HEK293 (cell line): ENCODE measurements at regions not wholly inside any gene's neighbourhood (a gene's known extent, or its start where the extent isn't known, plus 50 kb on each side); places are given as distances from the start of the nearest gene placed in this dataset.

Source experiments
- CTCF ChIA-PET: fragments of 350-600 bp; formaldehyde crosslinking; extraction: SDS; loops from one replicate; lab custom pipeline; 2021; ENCODE audit warnings: antibody characterized with exemption; lab: Yijun Ruan, JAX
- POLR2A ChIA-PET: fragments of 300-600 bp; formaldehyde crosslinking; extraction: SDS; loops from one replicate; lab custom pipeline; 2020; ENCODE audit warnings: antibody characterized with exemption, inconsistent platforms; lab: Yijun Ruan, JAX
- H3K27ac ChIP-seq: fragments of 200-500 bp; sonication (Bioruptor generic); 2 replicates; pipeline ENCODE4 v1.5.1; 2014; ENCODE audit warnings: low read depth, low read length, control low read depth, inconsistent platforms; ENCODE audit errors: extremely low read depth
- H3K36me3 ChIP-seq, 2 experiments: fragments of 200-500 bp in 1 of 2; sonication (Bioruptor generic) in 1 of 2; 1 replicate in 1 of 2; 2 replicates in 1 of 2; pipeline ENCODE4 v1.5.1; 2014 to 2017; ENCODE audit warnings: inconsistent platforms in 2 of 2, low read length in 2 of 2; ENCODE audit not compliant: control insufficient read depth in 2 of 2, insufficient read depth in 1 of 2
- H3K4me1 ChIP-seq: fragments of 200-500 bp; sonication (Bioruptor generic); 2 replicates; pipeline ENCODE4 v1.5.1; 2014; ENCODE audit warnings: mild to moderate bottlenecking, low read length, inconsistent platforms; ENCODE audit not compliant: control insufficient read depth, insufficient read depth
- H3K4me3 ChIP-seq: 2 replicates; pipeline ENCODE4 v1.5.1; 2011; ENCODE audit warnings: low read depth, mild to moderate bottlenecking, control low read depth, low read length, moderate library complexity
- H3K9me3 ChIP-seq: fragments of 200-500 bp; sonication (Bioruptor generic); 2 replicates; pipeline ENCODE4 v1.5.1; 2014; ENCODE audit warnings: low read depth, low read length, inconsistent platforms; ENCODE audit not compliant: control insufficient read depth, insufficient read depth
- BCL6B ChIP-seq: fragments of 450-650 bp; formaldehyde crosslinking; IDR thresholded peaks from 2 replicates; pipeline ENCODE4 v1.5.1; 2017; ENCODE audit warnings: missing biosample characterization, missing genetic modification characterization
- HIC1 ChIP-seq: fragments of 450-650 bp; formaldehyde crosslinking; IDR thresholded peaks from 2 replicates; pipeline ENCODE4 v1.5.1; 2016; ENCODE audit warnings: missing biosample characterization, missing genetic modification characterization
- HOXC10 ChIP-seq: sonication (generic); formaldehyde crosslinking; IDR thresholded peaks from 2 replicates; pipeline ENCODE4 v1.8.1; 2023; ENCODE audit warnings: mild to moderate bottlenecking, missing genetic modification reagents
- KLF10 ChIP-seq: fragments of 450-650 bp; IDR thresholded peaks from 2 replicates; pipeline ENCODE4 v1.5.1; 2018; ENCODE audit warnings: missing biosample characterization, mild to moderate bottlenecking, missing genetic modification characterization
- PRDM2 ChIP-seq: fragments of 450-650 bp; formaldehyde crosslinking; IDR thresholded peaks from 2 replicates; pipeline ENCODE4 v1.5.1; 2016; ENCODE audit warnings: missing biosample characterization, missing genetic modification characterization, borderline replicate concordance
- PRDM6 ChIP-seq: fragments of 450-650 bp; formaldehyde crosslinking; IDR thresholded peaks from 2 replicates; pipeline ENCODE4 v1.5.1; 2017; ENCODE audit warnings: missing biosample characterization, missing genetic modification characterization
- SCRT1 ChIP-seq: fragments of 450-650 bp; formaldehyde crosslinking; IDR thresholded peaks from 2 replicates; pipeline ENCODE4 v1.5.1; 2016; ENCODE audit warnings: missing biosample characterization, missing genetic modification characterization, borderline replicate concordance
- ZBTB8A ChIP-seq: fragments of 450-650 bp; formaldehyde crosslinking; IDR thresholded peaks from 2 replicates; pipeline ENCODE4 v1.5.1; 2016; ENCODE audit warnings: missing biosample characterization, missing genetic modification characterization
- ZNF138 ChIP-seq: fragments of 450-650 bp; formaldehyde crosslinking; IDR thresholded peaks from 2 replicates; pipeline ENCODE4 v1.5.1; 2016; ENCODE audit warnings: missing biosample characterization, missing genetic modification characterization, borderline replicate concordance
- ZNF391 ChIP-seq: fragments of 450-650 bp; formaldehyde crosslinking; IDR thresholded peaks from 2 replicates; pipeline ENCODE4 v1.5.1; 2016; ENCODE audit warnings: low read depth, missing biosample characterization, missing genetic modification characterization, borderline replicate concordance
- ZNF404 ChIP-seq: fragments of 450-650 bp; formaldehyde crosslinking; IDR thresholded peaks from 2 replicates; pipeline ENCODE4 v1.5.1; 2017; ENCODE audit warnings: missing biosample characterization, missing genetic modification characterization
- ZNF521 ChIP-seq: fragments of 450-650 bp; formaldehyde crosslinking; IDR thresholded peaks from 2 replicates; pipeline ENCODE4 v1.5.1; 2017; ENCODE audit warnings: missing biosample characterization, mild to moderate bottlenecking, missing genetic modification characterization
- ZNF585B ChIP-seq: fragments of 450-650 bp; formaldehyde crosslinking; IDR thresholded peaks from 2 replicates; pipeline ENCODE4 v1.5.1; 2016; ENCODE audit warnings: missing biosample characterization, missing genetic modification characterization
- ZNF596 ChIP-seq: fragments of 450-650 bp; IDR thresholded peaks from 2 replicates; pipeline ENCODE4 v1.5.0; 2018; ENCODE audit warnings: missing biosample characterization, mild to moderate bottlenecking, missing genetic modification characterization, moderate library complexity
- ZNF600 ChIP-seq: fragments of 450-650 bp; formaldehyde crosslinking; IDR thresholded peaks from 2 replicates; pipeline ENCODE4 v1.5.1; 2016; ENCODE audit warnings: missing biosample characterization, missing genetic modification characterization
- ZNF626 ChIP-seq: fragments of 450-650 bp; sonication (Bioruptor Pico); formaldehyde crosslinking; IDR thresholded peaks from 2 replicates; pipeline ENCODE4 v1.5.1; 2018; ENCODE audit warnings: missing biosample characterization, missing genetic modification characterization, inconsistent platforms
- ZNF654 ChIP-seq: fragments of 450-650 bp; formaldehyde crosslinking; IDR thresholded peaks from 2 replicates; pipeline ENCODE4 v1.5.1; 2016; ENCODE audit warnings: low read depth, missing biosample characterization, missing genetic modification characterization
- ZNF670 ChIP-seq: fragments of 450-650 bp; formaldehyde crosslinking; IDR thresholded peaks from 2 replicates; pipeline ENCODE4 v1.5.1; 2016; ENCODE audit warnings: missing biosample characterization, missing genetic modification characterization, low read depth
- ZSCAN18 ChIP-seq: fragments of 450-650 bp; formaldehyde crosslinking; IDR thresholded peaks from 2 replicates; pipeline ENCODE4 v1.5.1; 2016; ENCODE audit warnings: missing biosample characterization, missing genetic modification characterization
- ZSCAN30 ChIP-seq: fragments of 450-650 bp; IDR thresholded peaks from 2 replicates; pipeline ENCODE4 v1.5.1; 2018; ENCODE audit warnings: missing biosample characterization, mild to moderate bottlenecking, missing genetic modification characterization, moderate library complexity

GRCh38 chr1:191256917-191257316 is 779.3 kb upstream of the BRINP3 start:
- TF ChIP-seq ZNF670 (tag by site-specific recombination): no peak
- TF ChIP-seq ZNF521: no peak
- no peak for TF ChIP-seq PRDM2
- TF ChIP-seq ZNF654 (tag by site-specific recombination): no peak
- no peak for TF ChIP-seq ZNF404 (tag by site-specific recombination)
- no peak for TF ChIP-seq HIC1 (tag by site-specific recombination)
- TF ChIP-seq, all 188 proteins: peak for 0
- ChIA-PET POLR2A (no interaction called here), CTCF (no interaction called here)
- Histone ChIP-seq H3K4me1 (no peaks in the 10 kb centered on the region), H3K9me3 (no peaks in the 10 kb centered on the region), H3K36me3 (no peaks in the 10 kb centered on the region), H3K27ac (no peak overlapping the region), H3K4me3 (no peak overlapping the region)

GRCh38 chr1:191260056-191260455 is 782.4 kb upstream of the BRINP3 start:
- CTCF ChIA-PET: no interaction called here
- H3K9me3 ChIP-seq: no peaks in the 10 kb centered on the region

GRCh38 chr1:191261111-191261510 is 783.4 kb upstream of the BRINP3 start:
- POLR2A ChIA-PET: no interaction called here
- CTCF ChIA-PET: no interaction called here
- TF ChIP-seq ZNF596 (tag by site-specific recombination) (no peak), HOXC10 (no peak), SCRT1 (tag by site-specific recombination) (no peak), KLF10 (tag by site-specific recombination) (no peak), ZNF585B (tag by site-specific recombination) (no peak), ZNF391 (tag by site-specific recombination) (no peak), PRDM6 (tag by site-specific recombination) (no peak), ZSCAN30 (tag by site-specific recombination) (no peak), ZNF600 (no peak), ZNF138 (tag by site-specific recombination) (no peak), ZSCAN18 (no peak)

More at GRCh38 chr1:191260056-191260455, 782.4 kb upstream of the BRINP3 start:
- H3K4me1 ChIP-seq: no peaks in the 10 kb centered on the region
- no peak overlapping the region for H3K27ac ChIP-seq
- POLR2A ChIA-PET: no interaction called here
- no peaks in the 10 kb centered on the region for H3K36me3 ChIP-seq
- no peak overlapping the region for H3K4me3 ChIP-seq
- TF ChIP-seq BCL6B (tag by site-specific recombination) (no peak), ZBTB8A (tag by site-specific recombination) (no peak), ZNF626 (no peak)

More at GRCh38 chr1:191261111-191261510, 783.4 kb upstream of the BRINP3 start:
- Histone ChIP-seq H3K9me3 (no peaks in the 10 kb centered on the region), H3K4me3 (no peak overlapping the region), H3K4me1 (no peaks in the 10 kb centered on the region), H3K36me3 (no peaks in the 10 kb centered on the region), H3K27ac (no peak overlapping the region)
